ENCODE measurements at regions not wholly inside any gene's neighbourhood (a gene's known extent, or its start where the extent isn't known, plus 50 kb on each side); places are given as distances from the start of the nearest gene placed in this dataset.

GRCh38 chr20:17818187-17818586 lies 118.4 kb downstream of the BANF2 start:
- DNase-seq, result no peak

DNA sequence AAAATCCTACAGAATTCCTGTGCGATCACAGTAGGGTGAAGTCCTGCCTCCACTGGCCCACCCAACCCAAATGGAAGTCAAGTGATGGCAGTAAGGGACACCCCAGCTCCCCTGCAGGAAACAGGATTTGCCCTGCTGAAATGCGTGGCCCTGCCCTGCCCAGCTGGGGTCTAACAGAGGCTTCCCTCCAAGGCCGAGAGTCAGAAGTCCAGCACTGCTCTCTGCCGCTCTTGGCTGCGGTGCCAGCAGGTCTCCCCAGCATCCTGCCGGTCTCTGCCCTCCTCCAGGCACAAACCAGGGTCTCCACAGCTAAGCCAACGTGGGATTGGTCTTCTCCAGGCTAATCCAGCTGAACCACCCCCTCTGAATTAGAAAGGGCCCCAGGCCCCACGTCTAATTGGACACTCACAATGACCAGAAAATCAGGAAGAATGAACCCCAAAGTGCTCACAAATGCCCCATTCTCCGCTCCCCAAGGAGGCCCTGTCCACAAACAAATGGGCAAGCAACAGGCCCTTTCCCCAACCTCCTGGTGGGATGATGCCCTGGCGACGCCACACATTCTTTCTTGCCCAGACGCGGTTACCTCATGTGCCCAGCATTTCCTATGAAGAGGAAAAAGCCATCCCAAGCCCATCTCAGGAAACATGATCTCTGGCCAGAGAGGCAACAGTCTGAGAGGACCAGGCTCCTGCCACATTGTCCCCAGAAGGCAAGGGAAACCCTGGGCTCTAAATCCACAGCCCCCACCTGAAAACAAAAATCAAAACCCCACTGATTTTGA lies 117.2 kb downstream of the BANF2 start:
- no peak for DNase-seq

DNA sequence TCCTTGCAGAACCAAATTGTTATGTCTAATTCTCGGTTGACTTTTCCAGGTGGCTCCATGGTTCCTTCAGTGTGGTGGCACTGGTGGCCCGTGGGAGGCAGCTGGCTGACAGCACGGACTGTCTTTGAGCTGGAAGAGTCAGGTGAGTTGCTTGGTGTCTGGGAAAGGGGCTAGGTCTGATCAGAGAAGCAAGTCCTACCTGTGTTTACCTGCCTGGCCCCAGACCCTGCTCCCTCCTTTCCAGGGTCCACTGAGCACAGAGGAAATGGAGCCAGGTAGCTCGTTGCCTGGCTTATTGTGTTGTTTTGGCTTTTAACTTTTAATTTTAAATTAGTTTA lies 111.8 kb downstream of the BANF2 start:
- DNase-seq, result no peak

GRCh38 chr20:17810847-17811627 lies 111.3 kb downstream of the BANF2 start:
- peak; percentile 53 for DNase-seq

GRCh38 chr20:17810062-17810631 lies 110.4 kb downstream of the BANF2 start:
- no peak for DNase-seq

DNA sequence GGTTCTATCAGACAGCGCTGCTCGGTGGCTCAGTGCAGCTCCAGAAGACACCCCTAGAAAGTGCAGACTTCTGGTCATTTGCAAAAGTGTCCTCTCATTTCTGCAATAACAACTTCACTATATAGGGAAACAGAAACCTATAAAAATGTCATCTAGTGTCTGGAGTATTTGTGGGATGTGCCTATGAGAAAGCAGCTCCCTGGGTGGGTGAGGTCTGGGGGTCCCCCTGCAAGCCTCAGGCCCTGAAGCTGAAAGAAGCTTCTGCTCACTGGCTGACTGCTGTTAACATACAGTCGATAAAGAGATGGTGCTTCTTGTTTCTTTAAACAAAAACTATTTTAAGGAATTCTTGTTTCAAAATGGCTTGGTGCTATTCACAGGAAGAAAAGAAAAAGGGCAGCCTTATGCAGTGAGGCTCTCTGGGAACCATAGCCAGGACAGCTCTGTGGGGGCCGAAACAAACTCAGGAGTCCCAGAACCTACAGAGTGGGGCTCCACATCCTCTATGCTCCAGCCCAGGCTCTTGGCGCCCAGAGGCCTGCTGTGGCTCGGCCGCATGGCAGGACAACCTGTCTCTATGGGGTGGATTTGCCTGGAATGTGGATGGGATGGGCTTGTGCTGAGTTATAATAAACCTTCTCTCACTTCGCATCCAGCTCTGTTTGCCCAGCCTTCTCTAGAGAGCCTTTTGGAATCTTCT lies 109.7 kb downstream of the BANF2 start:
- DNase-seq, result no peak

DNA sequence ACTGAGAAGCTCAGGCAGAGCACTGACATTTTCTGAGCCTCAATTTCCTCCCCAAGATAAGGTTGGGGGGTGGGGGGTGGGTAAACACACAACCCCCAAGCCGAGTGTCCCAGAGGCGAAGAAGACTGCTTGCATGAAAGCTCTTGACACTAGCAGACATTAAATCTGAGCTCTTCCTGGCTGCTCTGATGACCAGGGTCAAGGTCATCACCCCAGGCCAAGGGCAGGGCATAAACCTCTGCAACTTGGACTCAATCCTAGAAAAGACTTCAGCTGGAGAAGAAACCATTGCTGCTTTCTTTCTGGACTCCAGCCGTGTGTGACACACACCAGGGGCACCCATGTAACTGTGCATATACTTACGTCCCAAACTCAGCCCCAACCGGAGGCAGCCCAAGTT lies 109.0 kb downstream of the BANF2 start:
- DNase-seq, result no peak

- DNase-seq, result peak; percentile 79
These were observed 108.6 kb downstream of the BANF2 start for GRCh38 chr20:17808357-17808756.

GRCh38 chr20:17807651-17808050 lies 107.9 kb downstream of the BANF2 start:
- peak; percentile 35 for DNase-seq

DNA sequence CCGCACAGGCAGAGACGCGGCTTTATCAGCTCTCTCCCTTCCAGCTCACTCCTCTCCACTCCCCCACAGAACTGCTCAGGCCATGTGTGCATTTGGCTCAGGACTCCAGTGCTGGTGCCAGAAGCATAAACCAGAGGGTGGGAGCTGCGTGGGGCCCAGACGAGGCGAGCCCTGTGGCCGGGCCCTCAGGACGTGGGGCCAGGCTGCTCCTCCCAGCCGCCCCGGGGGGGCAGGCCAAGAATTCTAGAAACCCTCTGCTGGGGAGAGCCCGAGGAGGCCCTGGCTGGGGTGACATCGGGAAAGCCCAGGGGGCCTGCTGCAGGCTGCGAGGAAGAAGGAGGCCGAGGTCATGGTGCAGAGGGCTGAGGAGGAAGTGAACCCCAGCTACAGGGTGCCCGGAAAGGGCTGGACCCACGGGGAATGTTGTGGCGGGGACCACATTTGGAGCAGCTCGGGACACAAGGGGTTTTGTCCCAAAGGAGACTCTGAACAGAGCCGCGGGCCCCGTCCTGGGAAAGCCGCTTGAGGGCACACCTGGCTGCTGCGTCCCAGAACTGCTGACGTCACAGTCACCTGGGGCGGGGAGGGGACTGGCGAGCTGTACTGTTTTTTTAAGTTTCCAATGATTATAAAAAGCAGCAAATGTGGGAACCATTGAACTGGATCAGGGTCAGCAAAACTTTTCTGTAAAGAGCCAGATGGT lies 107.1 kb downstream of the BANF2 start:
- DNase-seq, result peak; percentile 93

- DNase-seq, result no peak
These were observed 106.3 kb downstream of the BANF2 start for GRCh38 chr20:17806107-17806506.

- no peak for DNase-seq
These were observed 104.0 kb downstream of the BANF2 start for GRCh38 chr20:17803765-17804164.

DNA sequence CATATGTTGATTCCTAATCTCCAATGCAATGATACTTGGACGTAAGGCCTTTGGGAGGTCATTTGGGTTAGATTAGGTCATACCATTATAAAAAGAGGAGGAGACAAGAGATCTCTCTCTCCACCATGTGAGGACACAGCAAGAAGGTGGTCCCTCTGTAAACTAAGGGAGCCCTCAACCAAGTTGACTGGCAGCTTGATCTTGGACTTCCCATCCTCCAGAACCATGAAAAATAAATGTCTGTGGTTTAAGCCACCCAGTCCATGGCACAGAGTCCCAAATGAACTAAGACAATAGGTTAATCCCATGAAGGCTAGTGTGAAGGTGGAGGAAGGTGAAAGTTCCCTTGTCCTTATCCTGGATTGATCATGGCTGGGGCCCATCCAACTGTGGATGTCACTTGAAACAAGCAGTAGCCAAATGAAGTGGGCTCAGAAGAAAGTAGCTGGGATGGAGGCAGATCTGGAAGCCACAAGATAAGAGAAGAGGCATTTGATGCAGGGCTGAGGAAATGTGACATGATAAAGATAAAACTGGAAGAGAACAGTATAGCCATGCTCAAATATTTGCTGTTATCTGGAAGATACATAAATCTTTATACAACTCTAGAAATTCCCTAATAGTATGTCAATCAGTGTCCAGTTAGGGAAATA lies 99.9 kb downstream of the BANF2 start:
- no peak for DNase-seq

GRCh38 chr20:17798601-17799000 lies 98.8 kb downstream of the BANF2 start:
- no peak for DNase-seq

- DNase-seq, result no peak
These were observed 97.8 kb downstream of the BANF2 start for GRCh38 chr20:17797579-17797978.

- no peak for DNase-seq
These were observed 97.4 kb downstream of the BANF2 start for GRCh38 chr20:17797161-17797560.

DNA sequence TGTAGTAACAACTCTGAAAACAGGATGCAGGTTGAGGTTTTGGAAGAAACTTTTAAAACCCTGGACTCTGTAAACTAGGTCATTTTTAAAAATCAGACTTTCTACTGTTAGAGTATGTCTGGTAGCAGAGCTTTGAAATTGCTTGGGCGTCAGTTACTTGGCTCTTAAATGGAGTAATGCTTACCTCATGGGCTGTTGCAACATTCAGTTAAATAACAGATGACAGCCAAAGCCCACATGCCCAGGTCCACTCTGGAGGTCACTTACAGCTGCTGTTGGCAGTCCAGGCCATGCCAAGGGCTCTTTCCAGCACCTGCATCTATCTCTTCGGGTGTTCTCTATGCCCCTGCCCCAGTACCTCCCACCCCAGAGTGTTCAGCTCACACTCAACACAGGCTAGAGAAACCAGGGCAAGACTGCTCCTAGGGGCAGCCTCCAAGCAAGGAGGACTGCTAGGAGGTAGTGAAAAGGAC lies 96.4 kb downstream of the BANF2 start:
- DNase-seq, result no peak

DNA sequence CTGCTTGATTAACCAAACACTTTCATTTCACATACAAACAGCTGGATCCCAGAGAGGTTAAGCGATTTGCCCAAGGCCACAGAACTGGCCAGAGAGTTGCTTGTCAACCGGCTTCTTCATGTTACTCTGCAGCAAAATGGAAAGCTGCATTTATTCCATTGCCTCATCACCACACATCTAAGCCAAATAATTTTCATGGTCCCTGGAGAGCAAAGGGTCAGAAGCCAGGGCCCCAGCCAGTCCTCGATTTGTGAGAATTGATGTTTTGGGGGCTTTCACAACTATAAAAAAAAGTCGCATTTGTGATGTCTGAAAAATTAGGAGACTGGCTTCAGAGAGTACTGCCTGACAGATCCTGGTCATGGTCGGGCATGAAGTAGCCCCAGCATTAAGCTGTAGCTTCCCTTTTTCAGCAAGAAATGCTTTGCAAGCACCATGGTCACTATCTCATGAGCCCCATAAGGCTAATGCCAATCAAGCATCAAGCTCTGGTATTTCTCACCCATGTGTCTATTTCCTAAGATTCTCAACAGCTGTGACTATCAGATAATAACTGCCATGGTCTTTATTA lies 95.8 kb downstream of the BANF2 start:
- no peak for DNase-seq

DNA sequence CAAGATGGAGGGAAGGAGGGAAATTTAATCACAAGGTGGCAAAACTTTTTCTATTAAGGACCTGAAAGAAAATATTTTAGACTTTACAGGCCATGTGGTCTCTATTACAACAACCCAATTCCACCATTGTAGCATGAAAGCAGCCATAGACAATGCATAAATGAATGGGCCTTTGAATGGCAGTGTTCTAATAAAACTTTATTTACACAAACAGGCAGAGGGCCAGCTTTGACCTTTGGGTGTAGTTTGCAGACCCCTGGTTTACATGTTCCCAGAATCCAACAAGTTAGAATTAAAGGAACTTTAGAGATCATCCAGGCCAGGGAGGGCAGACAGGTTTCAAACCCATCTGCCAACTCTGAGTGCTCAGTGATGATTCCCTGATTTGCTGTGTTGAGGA lies 95.2 kb downstream of the BANF2 start:
- no peak for DNase-seq

- DNase-seq, result no peak
These were observed 94.6 kb downstream of the BANF2 start for GRCh38 chr20:17794400-17794799.

DNA sequence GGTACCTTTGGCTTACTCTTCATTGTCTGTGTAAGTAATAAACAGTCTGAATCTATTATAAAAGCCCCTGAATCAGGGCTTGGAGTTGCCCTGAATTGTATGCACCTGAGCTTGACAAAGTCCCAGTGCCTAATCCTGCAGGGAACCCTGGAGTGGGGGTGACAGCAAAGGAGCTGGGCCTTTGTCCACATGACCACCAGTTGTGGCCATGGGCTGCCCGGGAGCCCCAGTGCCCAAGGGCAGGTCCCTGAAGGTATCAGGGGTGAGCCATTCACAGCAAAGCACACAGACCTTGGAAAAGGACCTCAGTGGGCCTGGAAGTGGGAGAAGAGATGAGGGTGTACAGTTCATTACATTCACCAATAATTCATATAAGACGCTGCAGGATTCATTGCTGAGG lies 94.2 kb downstream of the BANF2 start:
- DNase-seq, result no peak
